Caki2 (cell line): ENCODE measurements at regions not wholly inside any gene's neighbourhood (a gene's known extent, or its start where the extent isn't known, plus 50 kb on each side); places are given as distances from the start of the nearest gene placed in this dataset.

Experiments used
- DNase-seq: peaks from one replicate; pipeline ENCODE4 v3.0.0-alpha.2; 2015; ENCODE audit warnings: low read depth
- in situ Hi-C: cut with HindIII; loops from 2 replicates; pipeline ENCODE4 v1.10.0; 2016; ENCODE audit warnings: low sequenced_read_pairs, low pct_unique_long_range_greater_than_20kb, mixed read lengths

DNA sequence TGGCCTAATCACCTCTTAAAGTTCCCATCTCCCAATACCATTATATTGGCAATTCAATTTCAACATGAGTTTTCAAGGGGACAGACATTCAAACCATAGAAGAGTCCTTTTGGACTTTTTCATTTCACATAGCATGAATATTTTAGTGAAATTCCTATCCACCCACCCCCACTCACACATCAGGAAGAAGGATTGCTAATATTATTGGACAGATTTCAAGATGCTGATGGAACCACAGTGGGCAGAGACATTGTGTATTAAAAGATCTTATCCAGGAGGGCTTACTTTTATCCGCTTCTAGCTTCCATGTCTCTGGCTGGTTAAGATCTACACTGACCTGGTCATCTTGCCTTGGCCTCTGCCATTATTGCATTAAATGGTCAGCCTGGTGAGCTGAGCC is 297.4 kb upstream of the ACVR2A start:
- no peak for DNase-seq
- in situ Hi-C loops, result no loop called here

DNA sequence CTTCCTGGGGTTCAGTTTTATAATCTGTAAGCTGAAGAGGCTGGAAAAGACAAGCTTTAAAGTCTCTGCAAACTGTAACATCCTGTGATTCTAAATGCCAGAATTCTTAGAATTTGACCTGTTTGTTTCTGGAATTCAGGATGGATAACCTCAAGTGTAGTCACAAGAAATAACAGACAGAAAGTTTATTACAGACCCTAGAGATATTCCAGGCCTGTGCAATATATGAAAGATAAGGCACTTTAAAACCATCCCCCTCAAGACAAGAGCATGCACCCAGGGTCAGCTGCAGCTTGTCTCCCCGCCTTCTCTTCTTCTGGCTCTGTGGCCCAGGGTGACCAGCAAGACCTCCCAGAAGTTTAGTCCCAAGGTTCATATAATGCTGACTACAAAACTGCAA is 298.7 kb upstream of the ACVR2A start:
- no peak for DNase-seq
- in situ Hi-C loops, result no loop called here

DNA sequence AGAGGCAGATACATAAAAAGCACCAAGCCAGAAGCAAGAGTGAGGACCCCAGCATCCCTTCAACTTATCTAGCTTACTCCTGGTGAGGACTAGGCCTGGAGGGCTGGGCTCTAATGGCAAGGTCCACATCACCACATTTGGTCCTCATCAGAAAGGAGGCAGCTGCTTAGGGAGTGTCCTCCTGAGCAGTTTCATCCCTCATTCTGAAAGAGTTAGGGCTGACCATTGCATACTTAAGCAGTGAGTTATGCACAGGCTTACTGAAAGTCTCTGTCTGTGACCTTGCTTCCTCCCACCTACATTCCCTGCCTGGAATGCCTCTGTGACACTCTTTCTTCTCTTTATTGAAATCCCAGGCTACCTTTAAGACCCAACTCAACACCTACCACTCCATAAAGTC is 301.8 kb upstream of the ACVR2A start:
- in situ Hi-C loops, result no loop called here
- DNase-seq, result no peak

DNA sequence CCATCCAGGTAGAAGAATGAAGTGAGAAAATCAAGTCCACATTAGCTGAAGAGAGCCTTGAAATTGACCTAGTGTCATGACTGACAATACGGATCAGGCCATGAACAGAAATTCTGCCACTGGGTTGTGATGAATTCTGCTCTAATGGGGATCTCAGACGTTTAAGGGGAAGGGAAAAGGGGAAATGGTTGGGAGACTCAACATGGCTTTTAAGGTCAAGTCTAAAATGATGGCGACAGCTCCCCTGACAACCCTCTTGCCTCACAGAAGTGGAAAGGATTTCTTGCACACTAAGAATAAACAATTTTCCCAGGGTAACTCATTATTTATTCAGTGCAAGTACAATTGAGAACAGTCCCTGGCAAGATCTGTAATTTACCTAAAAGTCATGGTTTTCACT is 302.5 kb upstream of the ACVR2A start:
- in situ Hi-C loops, result no loop called here
- DNase-seq, result no peak

DNA sequence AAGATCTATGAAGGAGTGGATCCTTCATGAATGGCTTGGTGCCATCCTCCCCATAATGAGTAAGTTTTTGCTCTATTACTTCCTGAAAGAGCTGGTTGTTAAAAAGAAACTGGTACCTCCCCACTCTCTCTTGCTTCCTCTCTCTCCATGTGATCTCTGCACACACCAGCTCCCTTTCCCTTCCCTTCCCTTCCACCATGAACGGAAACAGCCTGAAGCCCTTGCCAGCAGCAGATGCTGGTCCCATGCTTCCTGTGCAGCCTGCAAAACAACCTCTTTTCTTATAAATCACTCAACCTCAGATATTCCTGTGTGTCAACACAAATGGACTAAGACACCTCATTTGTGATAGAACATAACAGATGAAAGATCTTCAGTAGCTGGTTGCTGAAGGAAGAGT is 303.5 kb upstream of the ACVR2A start:
- DNase-seq, result no peak
- in situ Hi-C loops, result no loop called here

DNA sequence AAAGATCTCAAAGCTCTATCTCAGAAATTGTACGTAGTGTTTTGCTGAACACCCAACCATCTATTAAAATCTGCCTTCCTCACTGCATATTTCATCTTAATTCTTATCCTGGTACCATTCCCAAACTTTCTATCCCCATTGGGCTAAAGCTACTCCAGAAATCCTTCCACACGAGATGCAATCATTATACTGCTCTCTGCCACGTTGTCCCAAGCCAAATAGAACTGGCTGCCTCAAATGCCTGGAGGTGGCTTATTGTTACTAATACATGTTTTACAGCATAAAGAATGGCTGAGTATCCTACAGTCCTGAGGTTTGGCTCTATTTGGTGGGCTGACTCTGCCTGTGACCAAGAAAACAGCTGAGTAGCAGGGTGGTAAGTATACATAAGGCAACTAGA is 306.0 kb upstream of the ACVR2A start:
- DNase-seq, result no peak
- in situ Hi-C loops, result no loop called here

DNA sequence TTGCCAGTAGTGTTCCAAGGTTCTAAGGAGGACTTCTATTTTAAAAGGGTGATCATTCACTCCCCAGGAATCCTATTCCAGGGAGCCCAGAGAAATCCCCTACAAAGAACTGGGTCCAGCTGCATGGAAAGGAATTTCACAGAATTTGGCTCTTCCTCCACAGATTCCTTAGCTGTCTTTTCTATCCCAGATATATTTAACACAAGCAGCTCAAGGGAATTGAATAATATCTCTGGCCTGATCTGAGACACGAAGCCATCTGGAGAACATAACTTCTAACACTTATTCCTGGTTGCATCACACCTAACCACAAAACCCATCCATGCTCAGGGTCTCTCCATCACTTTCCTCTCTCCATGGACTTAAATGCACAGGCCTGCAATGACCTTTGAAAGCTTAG is 306.7 kb upstream of the ACVR2A start:
- no peak for DNase-seq
- in situ Hi-C loops, result no loop called here

DNA sequence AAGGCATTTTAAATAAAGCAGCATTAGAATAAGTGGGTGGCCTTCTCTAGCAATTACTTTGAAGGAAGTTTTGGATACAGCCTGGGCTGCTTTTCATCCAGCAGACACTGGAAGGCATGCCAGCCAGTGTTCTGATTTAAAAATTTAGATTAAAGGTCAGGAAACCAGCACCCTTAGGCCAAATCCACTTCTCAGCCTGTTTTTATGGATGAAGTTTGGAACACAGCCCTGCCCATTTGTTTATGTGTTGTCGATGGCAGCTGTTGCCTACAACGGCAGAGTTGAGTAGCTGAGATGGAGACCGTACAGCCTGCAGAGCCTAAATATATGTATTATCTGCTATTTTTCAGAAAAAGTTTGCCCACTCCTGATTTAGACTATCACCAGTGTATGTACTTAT is 313.6 kb upstream of the ACVR2A start:
- no peak for DNase-seq
- in situ Hi-C loops, result no loop called here

DNA sequence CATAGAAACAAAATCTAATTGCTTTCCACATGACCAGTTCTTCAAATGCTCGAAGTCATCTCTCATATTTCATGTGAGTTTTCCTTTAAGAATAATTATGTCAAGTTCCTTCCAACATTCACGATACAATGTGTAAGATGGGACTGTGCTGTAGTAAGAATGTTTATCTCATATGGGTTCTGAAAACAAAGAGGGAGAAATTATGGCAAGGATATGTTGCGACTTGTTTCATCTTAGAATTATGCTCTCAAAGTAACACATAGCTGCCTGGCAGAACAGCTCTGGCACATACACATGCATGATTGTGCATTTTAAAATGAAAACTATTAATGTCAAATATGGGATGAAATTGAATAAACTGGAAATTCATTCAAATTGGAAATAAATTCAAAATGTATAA is 314.8 kb upstream of the ACVR2A start:
- in situ Hi-C loops, result no loop called here
- no peak for DNase-seq

DNA sequence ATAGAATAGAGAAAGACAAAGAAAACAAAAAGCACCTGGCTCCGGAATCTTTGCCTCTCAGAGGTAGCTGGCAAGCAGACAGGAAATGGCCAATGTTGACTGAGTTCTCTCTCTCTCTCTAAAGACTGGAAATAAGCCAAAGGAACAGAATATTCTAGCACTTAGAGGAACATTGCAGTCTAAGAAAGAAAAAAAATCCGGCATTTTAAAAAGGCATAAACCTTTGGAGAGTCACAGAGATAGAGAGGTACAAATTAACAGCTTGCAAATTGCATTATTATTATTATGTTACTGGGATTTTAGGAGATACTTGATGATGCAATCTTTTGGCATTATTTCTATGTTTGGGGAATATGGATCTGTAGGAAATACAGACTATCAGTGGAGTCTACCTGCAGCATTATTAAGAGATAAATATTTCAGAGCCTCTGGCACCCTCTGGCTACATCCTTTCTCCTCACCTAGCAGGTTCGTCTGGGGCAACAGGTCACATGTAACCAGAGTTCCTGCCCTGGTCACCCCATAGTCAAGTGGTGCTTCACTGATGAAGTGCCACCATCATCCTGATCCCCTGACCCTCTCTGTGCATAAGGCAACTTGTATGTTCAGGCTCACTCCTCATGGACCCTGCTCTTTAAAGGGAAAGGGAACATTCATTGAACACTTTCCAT is 318.9 kb upstream of the ACVR2A start:
- DNase-seq, result no peak
- in situ Hi-C loops, result no loop called here

DNA sequence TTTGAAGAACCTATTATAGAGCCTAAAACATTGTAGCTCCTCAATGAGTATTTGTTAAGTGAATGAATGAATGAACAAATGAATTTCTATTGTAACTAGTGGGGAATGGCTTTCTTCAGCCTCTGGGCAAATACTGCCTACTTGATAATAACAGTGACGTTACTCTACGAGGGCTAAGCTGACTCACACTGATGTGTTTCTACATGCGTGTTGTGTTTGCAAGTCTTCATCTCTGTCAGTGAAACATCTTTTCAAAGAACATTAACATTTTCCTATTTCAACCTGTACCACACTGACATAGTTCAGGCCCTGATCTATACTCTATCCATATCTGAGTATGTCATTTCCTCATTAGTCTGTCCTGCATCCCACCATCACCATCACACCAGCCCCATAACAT is 319.9 kb upstream of the ACVR2A start:
- DNase-seq, result no peak
- in situ Hi-C loops, result no loop called here

DNA sequence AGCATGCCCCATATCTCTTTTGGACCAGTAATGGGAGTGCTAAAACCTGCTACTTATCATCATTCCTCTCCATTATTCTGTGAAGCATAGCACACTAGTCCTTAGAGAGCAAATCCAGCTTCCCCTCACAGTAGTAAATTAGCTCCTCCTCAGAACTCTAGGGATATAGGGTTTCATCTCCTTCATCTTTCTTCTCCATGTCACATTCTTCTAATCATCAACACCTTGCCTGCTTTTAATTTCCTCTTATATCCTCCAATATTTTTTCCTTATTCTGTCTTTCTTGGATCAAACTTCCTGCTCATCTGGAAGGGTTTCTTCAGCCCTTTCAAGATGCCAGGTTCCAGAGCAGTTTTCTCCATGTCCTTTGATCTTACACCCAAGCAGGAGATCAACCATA is 321.4 kb upstream of the ACVR2A start:
- in situ Hi-C loops, result no loop called here
- no peak for DNase-seq

DNA sequence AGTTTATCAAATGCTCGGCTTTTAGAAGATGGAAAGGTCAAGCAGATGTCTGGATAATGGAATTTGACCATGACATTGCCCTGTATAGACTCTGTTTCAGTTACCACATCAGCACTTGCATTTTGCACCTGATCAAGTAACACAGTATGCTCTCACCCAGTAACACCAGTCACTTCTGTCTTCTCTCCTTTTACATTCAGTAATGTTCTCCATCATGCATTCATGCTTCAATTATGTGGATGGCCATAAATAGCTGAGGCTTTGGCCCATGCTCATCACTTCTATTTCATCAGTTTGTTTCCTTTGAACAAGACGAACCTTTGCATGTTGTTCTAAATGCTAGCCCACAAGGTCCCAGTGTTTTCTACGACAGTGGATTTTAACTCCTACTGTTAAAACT is 322.9 kb upstream of the ACVR2A start:
- in situ Hi-C loops, result no loop called here
- no peak for DNase-seq

DNA sequence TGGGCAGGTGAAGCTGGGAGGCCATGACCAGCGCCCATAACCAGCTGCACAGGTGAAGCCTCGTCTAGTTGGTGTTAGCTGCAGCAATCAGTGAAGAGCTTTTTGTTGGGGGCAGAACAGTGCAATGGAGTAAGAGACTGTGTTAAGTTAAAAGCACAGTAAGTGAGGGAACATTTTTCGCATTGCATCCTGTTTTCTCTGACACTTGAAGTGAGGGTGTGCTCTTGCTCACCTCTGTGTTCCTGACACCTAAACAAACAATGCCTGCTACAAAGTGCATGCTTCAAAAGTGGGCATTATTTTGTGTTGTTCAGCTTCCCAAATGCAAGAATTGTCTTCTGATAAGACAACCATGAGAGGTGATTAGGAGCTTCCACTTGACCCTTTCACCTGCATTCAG is 324.0 kb upstream of the ACVR2A start:
- no peak for DNase-seq
- in situ Hi-C loops, result no loop called here

DNA sequence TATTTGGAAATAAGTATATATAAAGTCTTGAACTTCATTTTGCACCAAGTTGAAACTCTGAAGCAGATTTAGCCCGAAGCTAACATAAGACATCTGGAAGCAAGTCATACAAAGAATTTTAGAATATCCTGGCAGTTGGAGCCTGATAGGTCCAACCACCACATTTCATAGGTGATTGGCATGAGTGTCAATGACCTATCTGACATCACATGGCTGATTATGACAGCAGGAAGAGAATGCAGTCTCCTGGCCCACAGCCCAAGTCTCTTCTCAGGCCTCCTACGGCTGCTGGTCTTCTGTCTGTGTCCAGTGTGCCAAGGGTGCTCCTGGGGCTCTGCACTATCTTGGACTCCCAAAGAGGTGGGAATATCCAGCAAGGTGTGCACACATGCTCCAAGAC is 325.7 kb upstream of the ACVR2A start:
- DNase-seq, result no peak
- in situ Hi-C loops, result no loop called here

DNA sequence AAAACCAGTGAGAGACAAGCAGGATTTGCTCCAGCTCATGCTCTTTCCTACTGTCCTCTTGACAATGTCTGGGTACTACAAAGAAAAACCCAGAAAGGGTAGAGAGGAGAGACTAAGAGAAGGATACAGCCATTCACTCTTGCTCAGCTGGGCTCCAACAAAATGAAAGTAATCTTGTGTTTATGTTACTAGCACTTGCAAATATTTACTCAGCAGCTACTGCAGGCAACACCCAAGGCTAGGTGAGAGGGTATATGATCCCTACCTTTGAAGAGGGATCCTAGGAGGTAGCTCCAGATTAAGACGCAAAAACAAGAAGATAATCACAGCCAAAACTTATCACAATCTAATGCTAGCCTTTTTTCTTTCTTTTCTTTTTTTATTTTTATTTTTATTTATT is 329.6 kb upstream of the ACVR2A start:
- no peak for DNase-seq
- in situ Hi-C loops, result no loop called here

DNA sequence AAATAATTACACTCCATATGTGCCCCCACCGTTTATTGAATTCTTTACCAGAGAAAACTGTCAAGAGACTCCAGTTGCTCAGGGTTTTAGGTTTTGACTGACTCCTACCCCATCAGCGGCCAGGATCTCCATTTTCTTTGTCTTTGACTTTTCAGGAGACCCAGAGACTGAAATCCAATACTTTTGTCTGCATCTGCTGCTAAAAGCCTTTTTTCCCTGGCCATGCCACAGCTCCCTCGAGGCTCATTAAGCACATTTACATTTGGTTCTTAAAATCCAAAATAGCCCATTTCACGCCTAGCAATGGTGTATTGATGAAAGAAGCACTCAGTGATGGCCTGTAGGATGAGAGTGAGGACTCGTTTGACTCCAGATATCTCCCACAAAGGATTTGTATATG is 332.6 kb upstream of the ACVR2A start:
- no peak for DNase-seq
- in situ Hi-C loops, result no loop called here

DNA sequence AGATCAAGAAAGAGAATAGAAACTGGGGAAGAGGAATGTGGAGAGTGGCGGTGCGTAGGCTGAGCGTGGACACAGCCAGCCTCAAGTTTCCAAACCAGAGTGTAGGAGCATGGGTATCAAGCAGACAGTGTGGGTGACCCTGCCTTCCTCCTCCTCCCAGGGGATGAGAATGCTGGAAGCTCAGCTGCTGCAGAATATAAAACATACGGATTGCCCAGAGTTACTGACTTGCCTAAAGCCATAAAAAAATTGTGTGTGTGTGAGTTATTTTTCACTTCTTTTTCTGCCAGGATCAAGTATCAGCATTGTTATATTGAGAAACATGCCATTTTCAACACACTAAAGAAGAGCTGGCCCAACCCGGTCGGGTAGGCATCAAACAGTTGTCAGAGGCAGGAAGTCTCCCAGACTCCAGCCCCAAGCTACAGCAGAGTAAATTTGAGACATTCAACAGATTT is 333.3 kb upstream of the ACVR2A start:
- no peak for DNase-seq
- in situ Hi-C loops, result no loop called here

DNA sequence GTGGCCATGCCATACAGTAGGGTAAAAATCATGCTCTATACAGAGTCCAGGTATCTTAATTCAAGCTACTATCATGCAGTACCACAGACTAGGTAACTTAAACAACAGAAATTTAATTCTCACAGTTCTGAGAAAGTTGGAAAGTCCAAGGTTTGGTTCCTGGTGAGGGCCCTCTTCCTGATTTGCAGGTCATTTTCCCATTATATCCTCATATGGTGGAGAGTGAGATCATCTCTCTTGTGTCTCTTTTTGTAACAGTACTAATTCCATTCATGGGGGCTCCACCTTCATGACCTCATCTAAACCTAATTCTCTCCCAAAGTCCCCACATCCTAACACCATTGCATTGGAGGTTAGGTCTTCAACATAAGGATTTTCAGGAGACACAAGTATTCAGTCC is 335.0 kb upstream of the ACVR2A start:
- no peak for DNase-seq
- in situ Hi-C loops, result no loop called here

DNA sequence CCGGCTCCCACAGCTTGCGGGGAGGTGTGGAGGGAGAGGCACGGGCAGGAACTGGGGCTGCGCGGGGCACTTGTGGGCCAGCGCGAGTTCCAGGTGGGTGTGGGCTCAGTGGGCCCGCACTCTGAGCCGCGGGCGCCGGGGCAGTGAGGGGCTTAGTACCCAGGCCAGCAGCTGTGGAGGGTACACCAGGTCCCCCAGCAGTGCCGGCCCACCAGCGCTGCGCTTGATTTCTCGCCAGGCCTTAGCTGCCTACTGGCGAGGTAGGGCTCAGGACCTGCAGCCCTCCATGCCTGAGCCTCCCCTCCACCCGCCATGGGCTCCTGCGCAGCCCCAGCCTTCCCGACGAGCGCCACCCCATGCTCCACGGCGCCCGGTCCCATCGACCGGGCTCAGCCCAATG is 337.9 kb upstream of the ACVR2A start:
- in situ Hi-C loops, result no loop called here

More for the DNA sequence above, 337.9 kb upstream of the ACVR2A start:
- DNase-seq, result no peak
